H1 (cell line): ENCODE measurements at regions not wholly inside any gene's neighbourhood (a gene's known extent, or its start where the extent isn't known, plus 50 kb on each side); places are given as distances from the start of the nearest gene placed in this dataset.

ENCODE experiments used
- CTCF ChIA-PET: fragments of 300-600 bp; sonication (Branson Sonifier 250); formaldehyde crosslinking; loops from one replicate; lab custom pipeline; 2021; ENCODE audit not compliant: partially characterized antibody; lab: Charles Lee
- POLR2A ChIA-PET: fragments of 300-600 bp; sonication (Branson Sonifier 250); formaldehyde crosslinking; loops from one replicate; lab custom pipeline; 2021; ENCODE audit warnings: inconsistent platforms; ENCODE audit not compliant: partially characterized antibody; lab: Charles Lee
- DNase-seq, 2 experiments: peaks; one replicate each; pipeline versions ENCODE4 v3.0.0 to v3.0.0-alpha.2; 2010 to 2022; ENCODE audit warnings: low spot score in 2 of 2, low read depth in 1 of 2, mixed read lengths in 1 of 2
- FAIRE-seq: peaks from 2 replicates; lab custom pipeline; 2011; peaks lifted over from hg19 to GRCh38; lab: Jason Lieb, UNC
- H2AFZ ChIP-seq: 2 replicates; pipeline ENCODE4 v1.8.1; 2012; ENCODE audit warnings: low read length, inconsistent platforms
- H2AK5ac ChIP-seq: 2 replicates; pipeline ENCODE4 v1.6.1; 2013; ENCODE audit warnings: low read depth, low read length
- H2BK120ac ChIP-seq: replicated peaks from 2 replicates; pipeline ENCODE3; 2013; ENCODE audit warnings: low read depth, low read length, inconsistent platforms
- H2BK12ac ChIP-seq: 2 replicates; pipeline ENCODE4 v1.6.1; 2013; ENCODE audit warnings: low read depth, low read length
- H2BK15ac ChIP-seq: 2 replicates; pipeline ENCODE4 v1.6.1; 2013; ENCODE audit warnings: low read length
- H2BK20ac ChIP-seq: 2 replicates; pipeline ENCODE4 v1.6.1; 2013; ENCODE audit warnings: low read length
- H2BK5ac ChIP-seq: 2 replicates; pipeline ENCODE4 v1.6.1; 2013; ENCODE audit warnings: low read depth, low read length
- H3K14ac ChIP-seq: 2 replicates; pipeline ENCODE4 v1.6.1; 2013; ENCODE audit warnings: inconsistent platforms; ENCODE audit not compliant: insufficient read length
- H3K18ac ChIP-seq: 2 replicates; pipeline ENCODE4 v1.6.1; 2013; ENCODE audit warnings: low read length; ENCODE audit errors: extremely low read depth
- H3K23ac ChIP-seq: 2 replicates; pipeline ENCODE4 v1.6.1; 2013; ENCODE audit warnings: inconsistent platforms; ENCODE audit not compliant: insufficient read length
- H3K23me2 ChIP-seq: 2 replicates; pipeline ENCODE4 v1.6.1; 2013; ENCODE audit warnings: low read depth, low read length
- H3K27ac ChIP-seq: 2 replicates; pipeline ENCODE4 v1.6.1; 2011; ENCODE audit warnings: low read depth, low read length, inconsistent platforms
- H3K27me3 ChIP-seq, 4 experiments: replicated peaks in 1 of 4; 1 replicate in 1 of 4; 2 replicates in 3 of 4; pipeline versions ENCODE4 v1.6.1 to v1.8.1; 2011 to 2013; ENCODE audit warnings: low read length in 3 of 4, mild to moderate bottlenecking in 3 of 4, inconsistent platforms in 2 of 4, mixed read lengths in 2 of 4, moderate library complexity in 1 of 4; ENCODE audit not compliant: control insufficient read depth in 3 of 4, insufficient read depth in 3 of 4; ENCODE audit errors: extremely low read depth in 1 of 4
- H3K36me3 ChIP-seq, 4 experiments: 2 replicates each; pipeline versions ENCODE4 v1.6.1 to v1.8.1; 2011 to 2013; ENCODE audit warnings: mild to moderate bottlenecking in 4 of 4, low read length in 3 of 4, moderate library complexity in 2 of 4, control low read depth in 1 of 4, inconsistent platforms in 1 of 4; ENCODE audit not compliant: insufficient read depth in 4 of 4, control insufficient read depth in 2 of 4
- H3K4ac ChIP-seq: replicated peaks from 2 replicates; pipeline ENCODE3; 2013; ENCODE audit warnings: low read length, low read depth, mixed read lengths, inconsistent platforms; ENCODE audit not compliant: insufficient read length
- H3K4me1 ChIP-seq, 4 experiments: replicated peaks in 1 of 4; 1 replicate in 1 of 4; 2 replicates in 3 of 4; pipeline versions ENCODE4 v1.6.1 to v1.8.1; 2011 to 2013; ENCODE audit warnings: low read length in 3 of 4, inconsistent platforms in 2 of 4, mixed read lengths in 1 of 4; ENCODE audit not compliant: insufficient read depth in 4 of 4, control insufficient read depth in 3 of 4
- H3K4me2 ChIP-seq, 2 experiments: 2 replicates each; pipeline versions ENCODE4 v1.6.1 to v1.8.1; 2011 to 2013; ENCODE audit warnings: low read depth in 2 of 2, low read length in 2 of 2, control low read depth in 1 of 2, inconsistent platforms in 1 of 2, mild to moderate bottlenecking in 1 of 2; ENCODE audit not compliant: insufficient read depth in 1 of 2
- H3K4me3 ChIP-seq, 4 experiments: fragments of 200-600, 300-600 bp in 1 of 4; sonication (generic), shearing (Covaris generic), sonication (Bioruptor Twin) in 1 of 4; 2 replicates each; pipeline versions ENCODE4 v1.5.1 to v1.8.1; 2011 to 2016; ENCODE audit warnings: low read length in 4 of 4, low read depth in 3 of 4, control low read depth in 2 of 4, inconsistent platforms in 2 of 4, mild to moderate bottlenecking in 2 of 4, mixed read lengths in 1 of 4, moderate library complexity in 1 of 4; ENCODE audit not compliant: insufficient read depth in 2 of 4; ENCODE audit errors: extremely low read depth in 1 of 4
- H3K56ac ChIP-seq: replicated peaks from 2 replicates; pipeline ENCODE3; 2013; ENCODE audit warnings: low read depth, mild to moderate bottlenecking, mixed read lengths, low read length, inconsistent platforms; ENCODE audit not compliant: insufficient read length
- H3K79me1 ChIP-seq: 2 replicates; pipeline ENCODE4 v1.6.1; 2013; ENCODE audit warnings: low read depth, low read length, control low read depth
- H3K79me2 ChIP-seq, 2 experiments: 2 replicates each; pipeline versions ENCODE4 v1.6.1 to v1.8.1; 2012 to 2013; ENCODE audit warnings: low read length in 2 of 2, mild to moderate bottlenecking in 2 of 2, inconsistent platforms in 1 of 2; ENCODE audit not compliant: insufficient read depth in 2 of 2, control insufficient read depth in 1 of 2
- H3K9ac ChIP-seq, 4 experiments: replicated peaks in 1 of 4; 1 replicate in 1 of 4; 2 replicates in 3 of 4; pipeline versions ENCODE4 v1.6.1 to v1.8.1; 2011 to 2013; ENCODE audit warnings: low read depth in 3 of 4, low read length in 3 of 4, control low read depth in 2 of 4, mild to moderate bottlenecking in 2 of 4, moderate library complexity in 2 of 4, inconsistent platforms in 1 of 4; ENCODE audit errors: extremely low read depth in 1 of 4
- H3K9me3 ChIP-seq, 2 experiments: 2 replicates each; pipeline versions ENCODE4 v1.6.1 to v1.8.1; 2012 to 2013; ENCODE audit warnings: mild to moderate bottlenecking in 2 of 2, moderate library complexity in 2 of 2, control low read depth in 1 of 2, inconsistent platforms in 1 of 2, low read depth in 1 of 2, low read length in 1 of 2, mixed read lengths in 1 of 2; ENCODE audit not compliant: insufficient read depth in 2 of 2
- H4K20me1 ChIP-seq, 2 experiments: replicated peaks in 1 of 2; 2 replicates each; pipeline versions ENCODE3 to v1.8.1; 2011 to 2013; ENCODE audit warnings: inconsistent platforms in 2 of 2, low read length in 2 of 2, mild to moderate bottlenecking in 1 of 2; ENCODE audit not compliant: insufficient read depth in 2 of 2, control insufficient read depth in 1 of 2
- H4K5ac ChIP-seq: 2 replicates; pipeline ENCODE4 v1.6.1; 2013; ENCODE audit warnings: low read length, low read depth, mixed read lengths, inconsistent platforms; ENCODE audit not compliant: insufficient read length
- H4K8ac ChIP-seq: 2 replicates; pipeline ENCODE4 v1.8.0; 2013; ENCODE audit warnings: mild to moderate bottlenecking, moderate library complexity, low read length, inconsistent platforms; ENCODE audit not compliant: insufficient read depth; ENCODE audit errors: extremely low read depth
- H4K91ac ChIP-seq: replicated peaks from 2 replicates; pipeline ENCODE3; 2013; ENCODE audit warnings: low read length, mixed read lengths, inconsistent platforms; ENCODE audit not compliant: insufficient read length
- ATF3 ChIP-seq: IDR thresholded peaks from 2 replicates; pipeline ENCODE4 v1.6.1; 2011; ENCODE audit warnings: low read depth, mild to moderate bottlenecking, low read length; ENCODE audit not compliant: insufficient read depth
- BACH1 ChIP-seq: IDR thresholded peaks from 2 replicates; pipeline ENCODE4 v1.6.1; 2012; ENCODE audit warnings: low read length, improper control_type of control experiment
- HDAC2 ChIP-seq, 2 experiments: fragments of 300-600 bp in 1 of 2; sonication (generic) in 1 of 2; IDR thresholded peaks; 2 replicates each; pipeline ENCODE4 v1.6.1; 2011 to 2012; ENCODE audit warnings: low read depth in 2 of 2, low read length in 2 of 2, mild to moderate bottlenecking in 2 of 2, moderate library complexity in 2 of 2, borderline replicate concordance in 1 of 2, inconsistent platforms in 1 of 2
- TEAD4 ChIP-seq: IDR thresholded peaks from 2 replicates; pipeline ENCODE4 v1.6.1; 2012; ENCODE audit warnings: low read depth, low read length, inconsistent platforms, mixed read lengths

GRCh38 chr18:45284851-45285250, 330.4 kb upstream of the SLC14A2 start:
- no peaks in the 10 kb centered on the region for H3K79me2 ChIP-seq
- no peak for FAIRE-seq
- H3K9ac ChIP-seq = no peak overlapping the region
- no peak overlapping the region for H4K5ac ChIP-seq
- ChIA-PET CTCF (interaction anchor here (0.6 to 4.9 kb wide), 15 partner anchors 9 to 1163 kb away, joined by 3 to 49 read pairs (median 4); no protein-coding TSS in a partner anchor), POLR2A (no interaction called here)
- H4K91ac ChIP-seq = no peak overlapping the region
- no peaks in the 10 kb centered on the region for H3K23me2 ChIP-seq
- H2BK12ac ChIP-seq = no peak overlapping the region
- H3K4me1 ChIP-seq = no peaks in the 10 kb centered on the region
- no peak overlapping the region for H3K14ac ChIP-seq
- peak overlapping the region; percentile 92; the same call in 1 of the 2 replicates for H2AFZ ChIP-seq
- TF ChIP-seq BACH1 (no peak), TEAD4 (no peak), ATF3 (no peak), HDAC2 (IDR thresholded peaks at IDR 0.05; ENCODE audit: borderline replicate concordance in 1 of 2, low read depth in 2 of 2, low read length in 2 of 2) (no peak)
- TF ChIP-seq, all 59 proteins: peak for 0
- Histone ChIP-seq H4K20me1 (no peaks in the 10 kb centered on the region), H2BK15ac (no peak overlapping the region), H2BK5ac (no peak overlapping the region), H2BK120ac (no peak overlapping the region), H3K4me2 (no peak overlapping the region), H2BK20ac (no peak overlapping the region), H3K79me1 (no peaks in the 10 kb centered on the region), H3K27ac (no peak overlapping the region), H3K56ac (no peak overlapping the region), H3K9me3 (no peaks in the 10 kb centered on the region), H3K18ac (no peak overlapping the region), H3K4me3 (no peak overlapping the region), H2AK5ac (no peak overlapping the region), H3K36me3 (no peaks in the 10 kb centered on the region), H3K27me3 (no peaks in the 10 kb centered on the region), H3K23ac (no peak overlapping the region), H4K8ac (no peak overlapping the region), H3K4ac (no peak overlapping the region)
- DNase-seq = no peak
